IPS-NIHi7 (cell line): ENCODE measurements at regions not wholly inside any gene's neighbourhood (a gene's known extent, or its start where the extent isn't known, plus 50 kb on each side); places are given as distances from the start of the nearest gene placed in this dataset.
A peak's percentile ranks its signal among the peaks of the same experiment; 100 is the strongest.
"Not testable (repeated sequence)": the region's sequence is repeated elsewhere in the genome, so short reads cannot be mapped to it uniquely, and the experiment has no call there.

ENCODE experiments used
- DNase-seq: peaks from one replicate; pipeline ENCODE4 v3.0.0; 2012; ENCODE audit warnings: mixed read lengths; ENCODE audit errors: extremely low spot score

- DNase-seq = no peak
Measured at GRCh38 chr14:26304056-26304455, 293.8 kb downstream of the NOVA1 start.

- no peak for DNase-seq
Measured at GRCh38 chr14:26293909-26294308, 303.9 kb downstream of the NOVA1 start.

GRCh38 chr14:26289891-26290486 is 307.8 kb downstream of the NOVA1 start:
- no peak for DNase-seq

GRCh38 chr14:26286913-26287205 is 311.0 kb downstream of the NOVA1 start:
- DNase-seq = no peak

- DNase-seq = no peak
Measured at GRCh38 chr14:26286081-26286912, 311.5 kb downstream of the NOVA1 start.

- DNase-seq = no peak
Measured at GRCh38 chr14:26282578-26282977, 315.3 kb downstream of the NOVA1 start.

GRCh38 chr14:26282011-26282410 is 315.8 kb downstream of the NOVA1 start:
- DNase-seq = not testable (repeated sequence)

- DNase-seq = peak; percentile 18
Measured at GRCh38 chr14:26281280-26281998, 316.4 kb downstream of the NOVA1 start.

- DNase-seq = peak; percentile 53
Measured at GRCh38 chr14:26276757-26277156, 321.1 kb downstream of the NOVA1 start.

- no peak for DNase-seq
Measured at GRCh38 chr14:26265170-26265685, 332.6 kb downstream of the NOVA1 start.

GRCh38 chr14:26261368-26262122 is 336.3 kb downstream of the NOVA1 start:
- peak; percentile 18 for DNase-seq

- DNase-seq = peak; percentile 50
Measured at GRCh38 chr14:26255213-26255612, 342.6 kb downstream of the NOVA1 start.

- DNase-seq = no peak
Measured at GRCh38 chr14:26252176-26252575, 345.7 kb downstream of the NOVA1 start.

- DNase-seq = no peak
Measured at GRCh38 chr14:26233118-26233517, 364.7 kb downstream of the NOVA1 start.

GRCh38 chr14:26218861-26219260 is 379.0 kb downstream of the NOVA1 start:
- no peak for DNase-seq

GRCh38 chr14:26217778-26218177 is 380.1 kb downstream of the NOVA1 start:
- DNase-seq = no peak

- DNase-seq = no peak
Measured at GRCh38 chr14:26216786-26217185, 381.0 kb downstream of the NOVA1 start.

GRCh38 chr14:26213846-26214575 is 383.8 kb downstream of the NOVA1 start:
- DNase-seq = no peak

- no peak for DNase-seq
Measured at GRCh38 chr14:26209699-26210098, 388.1 kb downstream of the NOVA1 start.

GRCh38 chr14:26206640-26207039 is 391.2 kb downstream of the NOVA1 start:
- no peak for DNase-seq
